GM10266 (cell line): ENCODE measurements at regions not wholly inside any gene's neighbourhood (a gene's known extent, or its start where the extent isn't known, plus 50 kb on each side); places are given as distances from the start of the nearest gene placed in this dataset.

Source experiments
- DNase-seq: peaks from one replicate; pipeline ENCODE4 v3.0.0; 2012; ENCODE audit errors: extremely low spot score
- TF ChIP-seq, protein P1 (sequence below): IDR thresholded peaks from 2 replicates; pipeline ENCODE4 v1.5.1; 2012; ENCODE audit warnings: mild to moderate bottlenecking, low read depth; ENCODE audit not compliant: control insufficient read depth, insufficient read depth; ENCODE audit errors: missing control alignments

DNA sequence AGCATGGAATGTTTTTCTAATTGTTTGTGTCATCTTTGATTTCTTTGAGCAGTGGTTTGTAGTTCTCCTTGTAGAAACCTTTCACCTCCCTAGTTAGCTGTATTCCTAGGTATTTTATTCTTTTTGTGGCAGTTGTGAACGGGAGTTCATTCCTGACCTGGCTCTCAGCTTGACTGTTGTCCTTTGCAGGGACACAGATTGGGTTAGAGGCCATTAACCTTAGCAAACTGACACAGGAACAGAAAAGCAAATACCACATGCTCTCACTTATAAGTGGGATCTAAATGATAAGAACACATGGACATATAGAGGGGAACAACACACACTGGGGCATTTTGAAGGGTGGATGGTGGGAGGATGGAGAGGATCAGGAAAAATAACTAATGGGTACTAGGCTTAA, 52.2 kb upstream of the RORA start:
- no peak for DNase-seq
- TF ChIP-seq, protein P1, sequence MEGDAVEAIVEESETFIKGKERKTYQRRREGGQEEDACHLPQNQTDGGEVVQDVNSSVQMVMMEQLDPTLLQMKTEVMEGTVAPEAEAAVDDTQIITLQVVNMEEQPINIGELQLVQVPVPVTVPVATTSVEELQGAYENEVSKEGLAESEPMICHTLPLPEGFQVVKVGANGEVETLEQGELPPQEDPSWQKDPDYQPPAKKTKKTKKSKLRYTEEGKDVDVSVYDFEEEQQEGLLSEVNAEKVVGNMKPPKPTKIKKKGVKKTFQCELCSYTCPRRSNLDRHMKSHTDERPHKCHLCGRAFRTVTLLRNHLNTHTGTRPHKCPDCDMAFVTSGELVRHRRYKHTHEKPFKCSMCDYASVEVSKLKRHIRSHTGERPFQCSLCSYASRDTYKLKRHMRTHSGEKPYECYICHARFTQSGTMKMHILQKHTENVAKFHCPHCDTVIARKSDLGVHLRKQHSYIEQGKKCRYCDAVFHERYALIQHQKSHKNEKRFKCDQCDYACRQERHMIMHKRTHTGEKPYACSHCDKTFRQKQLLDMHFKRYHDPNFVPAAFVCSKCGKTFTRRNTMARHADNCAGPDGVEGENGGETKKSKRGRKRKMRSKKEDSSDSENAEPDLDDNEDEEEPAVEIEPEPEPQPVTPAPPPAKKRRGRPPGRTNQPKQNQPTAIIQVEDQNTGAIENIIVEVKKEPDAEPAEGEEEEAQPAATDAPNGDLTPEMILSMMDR = no peak
